ENCODE measurements at regions not wholly inside any gene's neighbourhood (a gene's known extent, or its start where the extent isn't known, plus 50 kb on each side); places are given as distances from the start of the nearest gene placed in this dataset.
"Not testable (repeated sequence)": the region's sequence is repeated elsewhere in the genome, so short reads cannot be mapped to it uniquely, and the experiment has no call there.

- H3K27ac Mint-ChIP-seq, result no peak overlapping the region
- no peaks in the 10 kb centered on the region for H3K4me1 Mint-ChIP-seq
- no peak overlapping the region for H3K4me3 Mint-ChIP-seq
- no peaks in the 10 kb centered on the region for H3K27me3 Mint-ChIP-seq (ENCODE audit: low read depth)
- H3K9me3 Mint-ChIP-seq, result no peaks in the 10 kb centered on the region
- no peak for TF ChIP-seq CTCF (IDR thresholded peaks at IDR 0.05; ENCODE audit: unreplicated experiment in 3 of 3)
- no peaks in the 10 kb centered on the region for H3K36me3 Mint-ChIP-seq (ENCODE audit: low read depth)
Measured at GRCh38 chr5:19140276-19140675, 847.7 kb downstream of the CDH18 start.

- H3K9me3 Mint-ChIP-seq; H3K4me3 Mint-ChIP-seq; H3K4me1 Mint-ChIP-seq; H3K27ac Mint-ChIP-seq; H3K36me3 Mint-ChIP-seq (ENCODE audit: low read depth); H3K27me3 Mint-ChIP-seq (ENCODE audit: low read depth): not testable (repeated sequence)
Measured at GRCh38 chr5:19141937-19142524, 846.0 kb downstream of the CDH18 start.

- H3K27ac Mint-ChIP-seq; H3K36me3 Mint-ChIP-seq (ENCODE audit: low read depth); H3K27me3 Mint-ChIP-seq (ENCODE audit: low read depth); H3K4me1 Mint-ChIP-seq; H3K9me3 Mint-ChIP-seq; H3K4me3 Mint-ChIP-seq: not testable (repeated sequence)
Measured at GRCh38 chr5:19142713-19143414, 845.1 kb downstream of the CDH18 start.

- Mint-ChIP-seq H3K36me3 (ENCODE audit: low read depth) (no peaks in the 10 kb centered on the region), H3K9me3 (peaks cover under 1% of the 10 kb centered on the region), H3K27ac (no peak overlapping the region), H3K4me3 (no peak overlapping the region), H3K4me1 (no peaks in the 10 kb centered on the region), H3K27me3 (ENCODE audit: low read depth) (no peaks in the 10 kb centered on the region)
- no peak for TF ChIP-seq CTCF (IDR thresholded peaks at IDR 0.05; ENCODE audit: unreplicated experiment in 3 of 3)
Measured at GRCh38 chr5:19143935-19144334, 844.1 kb downstream of the CDH18 start.

GRCh38 chr5:19169426-19169825 lies 818.6 kb downstream of the CDH18 start:
- H3K9me3 Mint-ChIP-seq, result no peaks in the 10 kb centered on the region
- no peaks in the 10 kb centered on the region for H3K27me3 Mint-ChIP-seq (ENCODE audit: low read depth)
- H3K27ac Mint-ChIP-seq, result no peak overlapping the region
- no peak for TF ChIP-seq CTCF (IDR thresholded peaks at IDR 0.05; ENCODE audit: unreplicated experiment in 3 of 3)
- no peaks in the 10 kb centered on the region for H3K36me3 Mint-ChIP-seq (ENCODE audit: low read depth)
- H3K4me3 Mint-ChIP-seq, result no peak overlapping the region
- no peaks in the 10 kb centered on the region for H3K4me1 Mint-ChIP-seq

GRCh38 chr5:19172926-19173470 lies 815.0 kb downstream of the CDH18 start:
- Mint-ChIP-seq H3K36me3 (ENCODE audit: low read depth) (no peaks in the 10 kb centered on the region), H3K4me1 (no peaks in the 10 kb centered on the region), H3K27ac (no peak overlapping the region), H3K4me3 (no peak overlapping the region), H3K9me3 (no peaks in the 10 kb centered on the region), H3K27me3 (ENCODE audit: low read depth) (no peaks in the 10 kb centered on the region)
- TF ChIP-seq CTCF (IDR thresholded peaks at IDR 0.05; ENCODE audit: unreplicated experiment in 3 of 3), result no peak
